H1 (cell line): ENCODE measurements at regions not wholly inside any gene's neighbourhood (a gene's known extent, or its start where the extent isn't known, plus 50 kb on each side); places are given as distances from the start of the nearest gene placed in this dataset.

Experiments
- CTCF ChIA-PET: fragments of 300-600 bp; sonication (Branson Sonifier 250); formaldehyde crosslinking; loops from one replicate; lab custom pipeline; 2021; ENCODE audit not compliant: partially characterized antibody; lab: Charles Lee
- POLR2A ChIA-PET: fragments of 300-600 bp; sonication (Branson Sonifier 250); formaldehyde crosslinking; loops from one replicate; lab custom pipeline; 2021; ENCODE audit warnings: inconsistent platforms; ENCODE audit not compliant: partially characterized antibody; lab: Charles Lee
- DNase-seq, 2 experiments: peaks; one replicate each; pipeline versions ENCODE4 v3.0.0 to v3.0.0-alpha.2; 2010 to 2022; ENCODE audit warnings: low spot score in 2 of 2, low read depth in 1 of 2, mixed read lengths in 1 of 2
- FAIRE-seq: peaks from 2 replicates; lab custom pipeline; 2011; peaks lifted over from hg19 to GRCh38; lab: Jason Lieb, UNC
- H2AFZ ChIP-seq: 2 replicates; pipeline ENCODE4 v1.8.1; 2012; ENCODE audit warnings: low read length, inconsistent platforms
- H2AK5ac ChIP-seq: 2 replicates; pipeline ENCODE4 v1.6.1; 2013; ENCODE audit warnings: low read depth, low read length
- H2BK120ac ChIP-seq: replicated peaks from 2 replicates; pipeline ENCODE3; 2013; ENCODE audit warnings: low read depth, low read length, inconsistent platforms
- H2BK12ac ChIP-seq: 2 replicates; pipeline ENCODE4 v1.6.1; 2013; ENCODE audit warnings: low read depth, low read length
- H2BK15ac ChIP-seq: 2 replicates; pipeline ENCODE4 v1.6.1; 2013; ENCODE audit warnings: low read length
- H2BK20ac ChIP-seq: 2 replicates; pipeline ENCODE4 v1.6.1; 2013; ENCODE audit warnings: low read length
- H2BK5ac ChIP-seq: 2 replicates; pipeline ENCODE4 v1.6.1; 2013; ENCODE audit warnings: low read depth, low read length
- H3K14ac ChIP-seq: 2 replicates; pipeline ENCODE4 v1.6.1; 2013; ENCODE audit warnings: inconsistent platforms; ENCODE audit not compliant: insufficient read length
- H3K18ac ChIP-seq: 2 replicates; pipeline ENCODE4 v1.6.1; 2013; ENCODE audit warnings: low read length; ENCODE audit errors: extremely low read depth
- H3K23ac ChIP-seq: 2 replicates; pipeline ENCODE4 v1.6.1; 2013; ENCODE audit warnings: inconsistent platforms; ENCODE audit not compliant: insufficient read length
- H3K23me2 ChIP-seq: 2 replicates; pipeline ENCODE4 v1.6.1; 2013; ENCODE audit warnings: low read depth, low read length
- H3K27ac ChIP-seq: 2 replicates; pipeline ENCODE4 v1.6.1; 2011; ENCODE audit warnings: low read depth, low read length, inconsistent platforms
- H3K27me3 ChIP-seq, 4 experiments: replicated peaks in 1 of 4; 1 replicate in 1 of 4; 2 replicates in 3 of 4; pipeline versions ENCODE4 v1.6.1 to v1.8.1; 2011 to 2013; ENCODE audit warnings: low read length in 3 of 4, mild to moderate bottlenecking in 3 of 4, inconsistent platforms in 2 of 4, mixed read lengths in 2 of 4, moderate library complexity in 1 of 4; ENCODE audit not compliant: control insufficient read depth in 3 of 4, insufficient read depth in 3 of 4; ENCODE audit errors: extremely low read depth in 1 of 4
- H3K36me3 ChIP-seq, 4 experiments: 2 replicates each; pipeline versions ENCODE4 v1.6.1 to v1.8.1; 2011 to 2013; ENCODE audit warnings: mild to moderate bottlenecking in 4 of 4, low read length in 3 of 4, moderate library complexity in 2 of 4, control low read depth in 1 of 4, inconsistent platforms in 1 of 4; ENCODE audit not compliant: insufficient read depth in 4 of 4, control insufficient read depth in 2 of 4
- H3K4ac ChIP-seq: replicated peaks from 2 replicates; pipeline ENCODE3; 2013; ENCODE audit warnings: low read length, low read depth, mixed read lengths, inconsistent platforms; ENCODE audit not compliant: insufficient read length
- H3K4me1 ChIP-seq, 4 experiments: replicated peaks in 1 of 4; 1 replicate in 1 of 4; 2 replicates in 3 of 4; pipeline versions ENCODE4 v1.6.1 to v1.8.1; 2011 to 2013; ENCODE audit warnings: low read length in 3 of 4, inconsistent platforms in 2 of 4, mixed read lengths in 1 of 4; ENCODE audit not compliant: insufficient read depth in 4 of 4, control insufficient read depth in 3 of 4
- H3K4me2 ChIP-seq, 2 experiments: 2 replicates each; pipeline versions ENCODE4 v1.6.1 to v1.8.1; 2011 to 2013; ENCODE audit warnings: low read depth in 2 of 2, low read length in 2 of 2, control low read depth in 1 of 2, inconsistent platforms in 1 of 2, mild to moderate bottlenecking in 1 of 2; ENCODE audit not compliant: insufficient read depth in 1 of 2
- H3K4me3 ChIP-seq, 4 experiments: fragments of 200-600, 300-600 bp in 1 of 4; sonication (generic), shearing (Covaris generic), sonication (Bioruptor Twin) in 1 of 4; 2 replicates each; pipeline versions ENCODE4 v1.5.1 to v1.8.1; 2011 to 2016; ENCODE audit warnings: low read length in 4 of 4, low read depth in 3 of 4, control low read depth in 2 of 4, inconsistent platforms in 2 of 4, mild to moderate bottlenecking in 2 of 4, mixed read lengths in 1 of 4, moderate library complexity in 1 of 4; ENCODE audit not compliant: insufficient read depth in 2 of 4; ENCODE audit errors: extremely low read depth in 1 of 4
- H3K56ac ChIP-seq: replicated peaks from 2 replicates; pipeline ENCODE3; 2013; ENCODE audit warnings: low read depth, mild to moderate bottlenecking, mixed read lengths, low read length, inconsistent platforms; ENCODE audit not compliant: insufficient read length
- H3K79me1 ChIP-seq: 2 replicates; pipeline ENCODE4 v1.6.1; 2013; ENCODE audit warnings: low read depth, low read length, control low read depth
- H3K79me2 ChIP-seq, 2 experiments: 2 replicates each; pipeline versions ENCODE4 v1.6.1 to v1.8.1; 2012 to 2013; ENCODE audit warnings: low read length in 2 of 2, mild to moderate bottlenecking in 2 of 2, inconsistent platforms in 1 of 2; ENCODE audit not compliant: insufficient read depth in 2 of 2, control insufficient read depth in 1 of 2
- H3K9ac ChIP-seq, 4 experiments: replicated peaks in 1 of 4; 1 replicate in 1 of 4; 2 replicates in 3 of 4; pipeline versions ENCODE4 v1.6.1 to v1.8.1; 2011 to 2013; ENCODE audit warnings: low read depth in 3 of 4, low read length in 3 of 4, control low read depth in 2 of 4, mild to moderate bottlenecking in 2 of 4, moderate library complexity in 2 of 4, inconsistent platforms in 1 of 4; ENCODE audit errors: extremely low read depth in 1 of 4
- H3K9me3 ChIP-seq, 2 experiments: 2 replicates each; pipeline versions ENCODE4 v1.6.1 to v1.8.1; 2012 to 2013; ENCODE audit warnings: mild to moderate bottlenecking in 2 of 2, moderate library complexity in 2 of 2, control low read depth in 1 of 2, inconsistent platforms in 1 of 2, low read depth in 1 of 2, low read length in 1 of 2, mixed read lengths in 1 of 2; ENCODE audit not compliant: insufficient read depth in 2 of 2
- H4K20me1 ChIP-seq, 2 experiments: replicated peaks in 1 of 2; 2 replicates each; pipeline versions ENCODE3 to v1.8.1; 2011 to 2013; ENCODE audit warnings: inconsistent platforms in 2 of 2, low read length in 2 of 2, mild to moderate bottlenecking in 1 of 2; ENCODE audit not compliant: insufficient read depth in 2 of 2, control insufficient read depth in 1 of 2
- H4K5ac ChIP-seq: 2 replicates; pipeline ENCODE4 v1.6.1; 2013; ENCODE audit warnings: low read length, low read depth, mixed read lengths, inconsistent platforms; ENCODE audit not compliant: insufficient read length
- H4K8ac ChIP-seq: 2 replicates; pipeline ENCODE4 v1.8.0; 2013; ENCODE audit warnings: mild to moderate bottlenecking, moderate library complexity, low read length, inconsistent platforms; ENCODE audit not compliant: insufficient read depth; ENCODE audit errors: extremely low read depth
- H4K91ac ChIP-seq: replicated peaks from 2 replicates; pipeline ENCODE3; 2013; ENCODE audit warnings: low read length, mixed read lengths, inconsistent platforms; ENCODE audit not compliant: insufficient read length
- ATF3 ChIP-seq: IDR thresholded peaks from 2 replicates; pipeline ENCODE4 v1.6.1; 2011; ENCODE audit warnings: low read depth, mild to moderate bottlenecking, low read length; ENCODE audit not compliant: insufficient read depth
- CBX5 ChIP-seq: fragments of 300-800, 300-1000 bp; sonication (generic); IDR thresholded peaks from 2 replicates; pipeline ENCODE4 v1.7.1; 2016; ENCODE audit warnings: antibody characterized with exemption, low read length, low read depth
- E2F6 ChIP-seq: IDR thresholded peaks from 2 replicates; pipeline ENCODE4 v1.6.1; 2012; ENCODE audit warnings: inconsistent platforms
- EGR1 ChIP-seq: IDR thresholded peaks from 2 replicates; pipeline ENCODE4 v1.6.1; 2011; ENCODE audit warnings: low read depth, low read length, borderline replicate concordance
- EP300 ChIP-seq, 2 experiments: IDR thresholded peaks; 1 replicate in 1 of 2; 2 replicates in 1 of 2; pipeline ENCODE4 v1.6.1; 2011 to 2012; ENCODE audit warnings: low read depth in 2 of 2, low read length in 2 of 2, mild to moderate bottlenecking in 2 of 2, borderline replicate concordance in 1 of 2, inconsistent platforms in 1 of 2, moderate library complexity in 1 of 2
- POU5F1 ChIP-seq: IDR thresholded peaks from 2 replicates; pipeline ENCODE4 v1.6.1; 2011; ENCODE audit warnings: low read depth, mild to moderate bottlenecking, low read length, moderate library complexity
- RAD21 ChIP-seq, 2 experiments: IDR thresholded peaks in 1 of 2; conservative IDR thresholded peaks in 1 of 2; 2 replicates each; pipeline ENCODE4 v1.6.1; 2011; ENCODE audit warnings: low read depth in 2 of 2, low read length in 2 of 2, improper control_type of control experiment in 1 of 2, inconsistent platforms in 1 of 2, mild to moderate bottlenecking in 1 of 2, moderate library complexity in 1 of 2
- TEAD4 ChIP-seq: IDR thresholded peaks from 2 replicates; pipeline ENCODE4 v1.6.1; 2012; ENCODE audit warnings: low read depth, low read length, inconsistent platforms, mixed read lengths
- YY1 ChIP-seq: IDR thresholded peaks from 2 replicates; pipeline ENCODE4 v1.6.1; 2011; ENCODE audit warnings: low read depth, mild to moderate bottlenecking, low read length
- WGBS, 2 experiments: shearing (Covaris generic) in 1 of 2; methylation state at CpG; one replicate each; pipeline versions ENCODE4 v1.1.6 to v1.1.7; 2013 to 2015; ENCODE audit warnings: low lambda C conversion rate in 2 of 2, mixed read lengths in 2 of 2, inconsistent platforms in 1 of 2, low coverage in 1 of 2, missing lambda C conversion rate in 1 of 2; ENCODE audit not compliant: insufficient replicate concordance in 2 of 2, insufficient coverage in 1 of 2, insufficient read length in 1 of 2; ENCODE audit errors: extremely low coverage in 1 of 2, missing lambda C conversion rate in 1 of 2; 5-methylcytosine and 5-hydroxymethylcytosine counted together
- TF ChIP-seq, protein P1 (sequence below), 3 experiments: IDR thresholded peaks; 1 replicate in 2 of 3; 2 replicates in 1 of 3; pipeline versions ENCODE4 v1.5.1 to v1.6.1; 2011; ENCODE audit warnings: low read length in 3 of 3, mild to moderate bottlenecking in 3 of 3, inconsistent platforms in 2 of 3, low read depth in 1 of 3, moderate library complexity in 1 of 3; ENCODE audit not compliant: insufficient read depth in 1 of 3; ENCODE audit errors: control extremely low read depth in 1 of 3

GRCh38 chr22:49419661-49420060, 408.0 kb downstream of the BRD1 start:
- H3K4ac ChIP-seq: no peak overlapping the region
- no peaks in the 10 kb centered on the region for H3K9me3 ChIP-seq
- H3K18ac ChIP-seq: no peak overlapping the region
- no peaks in the 10 kb centered on the region for H3K79me2 ChIP-seq
- no peak overlapping the region for H3K4me3 ChIP-seq
- no peak for FAIRE-seq
- H2AK5ac ChIP-seq: no peak overlapping the region
- H2BK5ac ChIP-seq: no peak overlapping the region
- H3K23me2 ChIP-seq: no peaks in the 10 kb centered on the region
- H4K20me1 ChIP-seq: no peaks in the 10 kb centered on the region
- no peak overlapping the region for H2BK12ac ChIP-seq
- H2AFZ ChIP-seq: no peak overlapping the region
- no peak overlapping the region for H3K23ac ChIP-seq
- H3K4me2 ChIP-seq: no peak overlapping the region
- no peak overlapping the region for H2BK15ac ChIP-seq
- H3K79me1 ChIP-seq: no peaks in the 10 kb centered on the region
- ChIA-PET POLR2A (interaction anchor here (1.2 kb wide), 1 partner anchor 8 kb away, joined by 3 read pairs; no protein-coding TSS in a partner anchor), CTCF (interaction anchor here (0.6 kb wide), 1 partner anchor 24 kb away, joined by 3 read pairs; no protein-coding TSS in a partner anchor)
- H3K4me1 ChIP-seq: peaks cover 0 to 2% (median 0%) of the 10 kb centered on the region in 4 experiments; a peak in 2 of 7 replicates
- no peak overlapping the region for H3K14ac ChIP-seq
- DNase-seq: no peak
- H3K9ac ChIP-seq: no peak overlapping the region
- no peak overlapping the region for H3K56ac ChIP-seq
- H4K5ac ChIP-seq: no peak overlapping the region
- no peaks in the 10 kb centered on the region for H3K36me3 ChIP-seq
- no peak overlapping the region for H2BK20ac ChIP-seq
- 93% methylated on average over 6 of the region's 6 CpGs; no CpG with 5 or more reads in 1 of the 2 experiments for WGBS, 2 experiments
- no peak overlapping the region for H2BK120ac ChIP-seq
- H4K91ac ChIP-seq: no peak overlapping the region
- H3K27me3 ChIP-seq: no peaks in the 10 kb centered on the region
- no peak overlapping the region for H3K27ac ChIP-seq
- H4K8ac ChIP-seq: no peak overlapping the region
- TF ChIP-seq TEAD4 (no peak), RAD21 (IDR thresholded peaks at IDR 0.05 in 1 of 2, conservative IDR thresholded peaks at IDR 0.05 in 1 of 2; ENCODE audit: low read depth in 2 of 2, low read length in 2 of 2) (no peak), EP300 (IDR thresholded peaks at IDR 0.05; ENCODE audit: borderline replicate concordance in 1 of 2, low read depth in 2 of 2, low read length in 2 of 2) (no peak), E2F6 (no peak), EGR1 (no peak), CBX5 (no peak), POU5F1 (no peak), ATF3 (no peak), YY1 (no peak)
- TF ChIP-seq, protein P1, sequence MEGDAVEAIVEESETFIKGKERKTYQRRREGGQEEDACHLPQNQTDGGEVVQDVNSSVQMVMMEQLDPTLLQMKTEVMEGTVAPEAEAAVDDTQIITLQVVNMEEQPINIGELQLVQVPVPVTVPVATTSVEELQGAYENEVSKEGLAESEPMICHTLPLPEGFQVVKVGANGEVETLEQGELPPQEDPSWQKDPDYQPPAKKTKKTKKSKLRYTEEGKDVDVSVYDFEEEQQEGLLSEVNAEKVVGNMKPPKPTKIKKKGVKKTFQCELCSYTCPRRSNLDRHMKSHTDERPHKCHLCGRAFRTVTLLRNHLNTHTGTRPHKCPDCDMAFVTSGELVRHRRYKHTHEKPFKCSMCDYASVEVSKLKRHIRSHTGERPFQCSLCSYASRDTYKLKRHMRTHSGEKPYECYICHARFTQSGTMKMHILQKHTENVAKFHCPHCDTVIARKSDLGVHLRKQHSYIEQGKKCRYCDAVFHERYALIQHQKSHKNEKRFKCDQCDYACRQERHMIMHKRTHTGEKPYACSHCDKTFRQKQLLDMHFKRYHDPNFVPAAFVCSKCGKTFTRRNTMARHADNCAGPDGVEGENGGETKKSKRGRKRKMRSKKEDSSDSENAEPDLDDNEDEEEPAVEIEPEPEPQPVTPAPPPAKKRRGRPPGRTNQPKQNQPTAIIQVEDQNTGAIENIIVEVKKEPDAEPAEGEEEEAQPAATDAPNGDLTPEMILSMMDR (IDR thresholded peaks at IDR 0.05; ENCODE audit: control extremely low read depth in 1 of 3, insufficient read depth in 1 of 3, low read depth in 1 of 3, low read length in 3 of 3): no peak
